GM23248 (cell line): ENCODE measurements at regions not wholly inside any gene's neighbourhood (a gene's known extent, or its start where the extent isn't known, plus 50 kb on each side); places are given as distances from the start of the nearest gene placed in this dataset.

Experiments used
- DNase-seq: peaks from one replicate; pipeline ENCODE4 v3.0.0-alpha.2; 2015
- H2AFZ ChIP-seq: fragments of 200-600 bp; sonication (generic); 2 replicates; pipeline ENCODE4 v1.6.1; 2016; ENCODE audit warnings: antibody characterized with exemption
- H3F3A ChIP-seq: fragments of 200-600 bp; sonication (generic); 2 replicates; pipeline ENCODE4 v1.6.1; 2016; ENCODE audit warnings: mild to moderate bottlenecking, antibody characterized with exemption, mixed run types; ENCODE audit not compliant: insufficient read depth
- H3K27ac ChIP-seq: fragments of 200-600 bp; sonication (generic); 2 replicates; pipeline ENCODE4 v1.5.1; 2016; ENCODE audit warnings: mild to moderate bottlenecking
- H3K27me3 ChIP-seq: fragments of 200-600 bp; sonication (generic); replicated peaks from 2 replicates; pipeline ENCODE4 v1.6.1; 2016; ENCODE audit warnings: mild to moderate bottlenecking; ENCODE audit not compliant: insufficient read depth
- H3K36me3 ChIP-seq: fragments of 200-600 bp; sonication (generic); 2 replicates; pipeline ENCODE4 v1.6.1; 2016; ENCODE audit warnings: low read depth, mild to moderate bottlenecking
- H3K4me1 ChIP-seq: fragments of 200-600 bp; sonication (generic); 2 replicates; pipeline ENCODE4 v1.6.1; 2016; ENCODE audit warnings: mild to moderate bottlenecking; ENCODE audit not compliant: insufficient read depth
- H3K4me2 ChIP-seq: fragments of 200-600 bp; sonication (generic); one replicate; pipeline ENCODE4 v1.6.1; 2016; ENCODE audit warnings: mild to moderate bottlenecking; ENCODE audit not compliant: unreplicated experiment
- H3K4me3 ChIP-seq: fragments of 200-600 bp; sonication (generic); 2 replicates; pipeline ENCODE4 v1.5.1; 2016; ENCODE audit warnings: mild to moderate bottlenecking
- H3K79me2 ChIP-seq: fragments of 200-600 bp; sonication (generic); 2 replicates; pipeline ENCODE4 v1.6.1; 2016; ENCODE audit warnings: mild to moderate bottlenecking; ENCODE audit not compliant: insufficient read depth
- H3K9ac ChIP-seq: fragments of 200-600 bp; sonication (generic); 2 replicates; pipeline ENCODE4 v1.6.1; 2016; ENCODE audit warnings: mild to moderate bottlenecking
- H3K9me2 ChIP-seq: fragments of 200-600 bp; sonication (generic); 2 replicates; pipeline ENCODE4 v1.6.1; 2016; ENCODE audit warnings: mixed run types, mild to moderate bottlenecking, moderate library complexity; ENCODE audit not compliant: insufficient read depth
- H3K9me3 ChIP-seq: fragments of 200-600 bp; sonication (generic); one replicate; pipeline ENCODE4 v1.6.1; 2017; ENCODE audit warnings: low read depth
- H4K20me1 ChIP-seq: fragments of 200-600 bp; sonication (generic); 2 replicates; pipeline ENCODE4 v1.6.0; 2016; ENCODE audit not compliant: insufficient read depth
- EZH2 ChIP-seq: fragments of 200-600 bp; sonication (generic); IDR thresholded peaks from 2 replicates; pipeline ENCODE4 v1.6.1; 2018; ENCODE audit warnings: antibody characterized with exemption, mild to moderate bottlenecking; ENCODE audit not compliant: insufficient read depth, poor library complexity, severe bottlenecking
- EZH2phosphoT487 ChIP-seq: fragments of 200-600 bp; sonication (generic); IDR thresholded peaks from 2 replicates; pipeline ENCODE4 v1.6.1; 2018; ENCODE audit warnings: antibody characterized with exemption, moderate library complexity, mild to moderate bottlenecking, low read depth; ENCODE audit not compliant: insufficient read depth
- WGBS, 2 experiments: methylation state at CpG; one replicate each; pipeline ENCODE4 v1.1.6; 2015 to 2017; ENCODE audit warnings: low lambda C conversion rate in 2 of 2, low coverage in 1 of 2; ENCODE audit errors: missing lambda C conversion rate in 2 of 2; 5-methylcytosine and 5-hydroxymethylcytosine counted together
- in situ Hi-C: fragments of 300-500 bp; cut with MboI; formaldehyde crosslinking; loops from 2 replicates; pipeline ENCODE4 v1.15.0; 2020

DNA sequence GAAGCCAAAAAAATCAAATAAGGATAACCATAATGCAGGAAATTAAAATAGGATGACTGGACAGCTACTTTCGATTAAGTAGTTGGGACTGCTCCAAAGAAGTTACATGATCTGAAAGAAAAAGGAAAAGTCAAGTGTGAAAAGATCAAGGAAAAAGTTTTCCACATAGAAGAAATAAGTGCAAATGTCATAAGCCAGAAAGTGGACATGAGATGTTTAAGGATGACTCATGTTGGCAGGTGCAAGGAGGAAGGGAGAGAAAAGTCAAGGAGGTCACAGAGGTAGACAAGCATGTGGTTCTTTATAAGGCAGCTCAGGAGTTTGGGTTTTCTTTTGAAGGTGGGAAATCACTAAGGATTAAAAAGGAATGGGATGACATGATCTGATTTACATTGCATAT, 89.8 kb upstream of the GPRIN3 start:
- no peaks in the 10 kb centered on the region for H3K9me2 ChIP-seq
- no peaks in the 10 kb centered on the region; the same call in 1 of the 2 replicates for H3K27me3 ChIP-seq
- no peaks in the 10 kb centered on the region for H3K4me1 ChIP-seq
- no peaks in the 10 kb centered on the region for H3K36me3 ChIP-seq
- H3K4me3 ChIP-seq = no peak overlapping the region
- no peak for TF ChIP-seq EZH2
- no peak for TF ChIP-seq EZH2phosphoT487
- no peaks in the 10 kb centered on the region for H3F3A ChIP-seq
- 2 to 5% methylated on average over 1 of the region's 1 CpG for whole genome bisulfite sequencing, 2 experiments
- no peak overlapping the region for H3K4me2 ChIP-seq
- H2AFZ ChIP-seq = no peak overlapping the region
- no peak for DNase-seq
- in situ Hi-C loops = no loop called here
- no peaks in the 10 kb centered on the region for H3K79me2 ChIP-seq
- H3K9ac ChIP-seq = no peak overlapping the region
- no peaks in the 10 kb centered on the region for H3K9me3 ChIP-seq
- H4K20me1 ChIP-seq = no peaks in the 10 kb centered on the region
- H3K27ac ChIP-seq = no peak overlapping the region

DNA sequence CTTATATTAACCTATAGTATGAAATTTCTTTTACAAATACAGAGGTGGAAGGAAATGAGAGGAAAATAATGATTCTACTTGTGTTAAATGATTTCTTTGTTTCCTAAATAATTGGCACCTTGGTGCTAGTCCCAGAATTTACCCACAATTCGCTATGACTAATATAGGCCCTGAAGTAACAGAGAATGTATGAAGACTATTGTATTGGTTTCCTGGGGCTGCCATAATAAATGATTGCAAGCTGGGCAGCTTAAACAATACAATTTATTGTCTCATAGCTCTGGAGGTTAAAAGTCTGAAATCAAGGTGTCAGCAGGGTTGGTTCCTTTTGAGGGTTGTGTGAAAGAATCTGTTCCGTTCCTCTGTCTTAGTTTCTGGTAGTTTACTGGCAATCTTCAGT, 74.8 kb upstream of the GPRIN3 start:
- Histone ChIP-seq H3K27me3 (peaks cover 9% of the 10 kb centered on the region; the same call in 1 of the 2 replicates), H3K36me3 (no peaks in the 10 kb centered on the region), H3K9me3 (no peaks in the 10 kb centered on the region), H3K4me1 (no peaks in the 10 kb centered on the region), H3K27ac (no peak overlapping the region), H3K79me2 (no peaks in the 10 kb centered on the region), H3F3A (no peaks in the 10 kb centered on the region), H3K4me2 (no peak overlapping the region), H2AFZ (no peak overlapping the region), H3K9me2 (no peaks in the 10 kb centered on the region), H3K9ac (no peak overlapping the region), H3K4me3 (no peak overlapping the region), H4K20me1 (no peaks in the 10 kb centered on the region)
- WGBS, 2 experiments = 31 to 44% methylated on average over 2 of the region's 2 CpGs
- in situ Hi-C loops = no loop called here
- DNase-seq = no peak
- TF ChIP-seq EZH2phosphoT487 = no peak
- no peak for TF ChIP-seq EZH2

DNA sequence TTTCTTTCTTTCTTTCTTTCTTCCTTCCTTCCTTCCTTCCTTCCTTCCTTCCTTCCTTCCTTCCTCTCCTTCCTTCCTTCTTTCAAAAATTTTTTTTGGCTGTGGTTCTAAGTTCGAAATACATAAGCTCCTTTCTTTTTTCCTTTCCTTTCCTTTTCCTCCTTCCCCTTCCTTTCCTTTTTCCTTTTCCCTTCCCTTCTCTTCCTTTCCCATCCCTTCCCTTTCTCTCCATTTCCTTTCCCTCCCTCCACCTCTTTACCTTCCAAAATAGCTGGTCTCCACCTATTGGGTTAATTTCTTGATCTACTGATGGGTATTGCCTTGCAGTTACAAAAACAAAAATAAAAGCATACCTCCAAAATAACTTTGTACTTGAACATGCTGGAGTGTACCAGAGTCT, 73.4 kb upstream of the GPRIN3 start:
- in situ Hi-C loops = no loop called here
- 9 to 13% methylated on average over 1 of the region's 1 CpG for WGBS, 2 experiments

DNA sequence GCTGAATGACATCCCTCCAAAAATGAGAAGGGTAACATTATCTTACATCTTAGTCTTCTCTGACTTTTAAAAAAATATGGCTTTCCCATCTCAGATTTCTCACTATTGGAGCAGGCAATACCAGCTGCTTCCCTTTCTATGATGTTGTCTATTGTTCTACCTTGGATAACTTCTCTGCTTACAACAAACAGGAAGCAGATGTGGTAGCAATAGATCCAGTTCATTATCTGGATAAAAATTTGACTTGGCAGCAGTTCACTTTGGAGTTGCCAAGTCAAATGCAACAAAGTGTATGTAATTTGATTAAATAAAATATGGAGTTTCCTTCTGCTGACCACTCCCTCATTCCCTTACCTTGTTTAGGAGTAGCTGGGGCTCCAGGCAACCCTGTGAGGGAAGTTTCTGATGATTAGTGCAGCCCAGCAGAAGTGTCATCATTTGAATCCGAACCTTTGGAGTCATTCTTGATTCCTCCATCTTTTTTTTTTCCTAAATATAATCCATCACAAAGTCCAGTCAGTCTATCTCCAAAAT, 72.0 kb upstream of the GPRIN3 start:
- no peaks in the 10 kb centered on the region for H3K4me1 ChIP-seq

More for the DNA sequence above, 73.4 kb upstream of the GPRIN3 start:
- Histone ChIP-seq H3K36me3 (no peaks in the 10 kb centered on the region), H3K27ac (no peak overlapping the region), H3K27me3 (no peaks in the 10 kb centered on the region; the same call in 1 of the 2 replicates), H3K9me2 (no peaks in the 10 kb centered on the region), H3K4me3 (no peak overlapping the region), H3K4me2 (no peak overlapping the region), H3K4me1 (no peaks in the 10 kb centered on the region), H3F3A (no peaks in the 10 kb centered on the region), H2AFZ (no peak overlapping the region), H3K9ac (no peak overlapping the region), H3K79me2 (no peaks in the 10 kb centered on the region), H3K9me3 (no peaks in the 10 kb centered on the region), H4K20me1 (no peaks in the 10 kb centered on the region)
- no peak for DNase-seq
- TF ChIP-seq EZH2phosphoT487 (no peak), EZH2 (no peak)

DNA sequence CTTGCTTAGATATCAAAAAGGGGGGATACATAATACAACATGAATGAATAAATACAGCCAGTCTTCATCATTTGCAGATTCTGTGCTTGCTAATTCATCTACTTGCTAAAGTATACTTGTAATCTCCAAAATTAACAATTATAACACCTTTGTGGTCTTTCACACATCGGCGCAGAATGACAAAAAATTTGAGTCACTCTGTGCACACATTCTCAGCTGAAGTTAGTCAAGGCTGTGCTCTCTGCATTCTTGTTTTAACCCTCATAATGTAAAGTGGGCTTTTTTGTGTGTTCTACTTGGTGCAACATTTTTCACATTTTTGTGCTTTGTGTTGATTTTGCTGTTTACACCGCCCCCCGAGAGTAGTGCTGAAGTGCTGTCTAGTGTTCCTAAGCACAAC, 65.8 kb upstream of the GPRIN3 start:
- no peak overlapping the region for H3K9ac ChIP-seq
- no peaks in the 10 kb centered on the region for H3K36me3 ChIP-seq
- H3F3A ChIP-seq = no peaks in the 10 kb centered on the region
- H2AFZ ChIP-seq = no peak overlapping the region
- H3K27ac ChIP-seq = no peak overlapping the region
- H3K9me2 ChIP-seq = no peaks in the 10 kb centered on the region
- in situ Hi-C loops = no loop called here
- TF ChIP-seq EZH2 = no peak
- TF ChIP-seq EZH2phosphoT487 = no peak
- H3K79me2 ChIP-seq = no peaks in the 10 kb centered on the region
- H3K4me2 ChIP-seq = no peak overlapping the region
- peaks cover 3% of the 10 kb centered on the region for H3K27me3 ChIP-seq
- no peaks in the 10 kb centered on the region for H3K9me3 ChIP-seq
- H4K20me1 ChIP-seq = no peaks in the 10 kb centered on the region
- no peak overlapping the region for H3K4me3 ChIP-seq
- 58 to 78% methylated on average over 4 of the region's 4 CpGs for WGBS, 2 experiments
- H3K4me1 ChIP-seq = no peaks in the 10 kb centered on the region
- DNase-seq = no peak

More for the DNA sequence above, 72.0 kb upstream of the GPRIN3 start:
- no peaks in the 10 kb centered on the region for H3K9me2 ChIP-seq
- in situ Hi-C loops = no loop called here
- no peak overlapping the region for H3K4me3 ChIP-seq
- no peak for TF ChIP-seq EZH2phosphoT487
- no peaks in the 10 kb centered on the region for H4K20me1 ChIP-seq
- no peaks in the 10 kb centered on the region for H3K79me2 ChIP-seq
- H2AFZ ChIP-seq = no peak overlapping the region
- WGBS, 2 experiments = 10% methylated on average over 1 of the region's 1 CpG
- DNase-seq = no peak
- H3K27me3 ChIP-seq = peaks cover 3% of the 10 kb centered on the region
- H3K9me3 ChIP-seq = no peaks in the 10 kb centered on the region
- no peak overlapping the region for H3K27ac ChIP-seq
- H3K4me2 ChIP-seq = no peak overlapping the region
- no peaks in the 10 kb centered on the region for H3F3A ChIP-seq
- no peaks in the 10 kb centered on the region for H3K36me3 ChIP-seq
- H3K9ac ChIP-seq = no peak overlapping the region
